Heart right ventricle (tissue), 16 donors: ENCODE measurements at regions not wholly inside any gene's neighbourhood (a gene's known extent, or its start where the extent isn't known, plus 50 kb on each side); places are given as distances from the start of the nearest gene placed in this dataset.

Experiments
- ATAC-seq, 8 donors: fragments of 200-7000 bp; cut with Tn5 transposase; one replicate each; pipeline ENCODE4 v1.9.1; 2020; ENCODE audit warnings: mild to moderate bottlenecking in 8 of 8, moderate library complexity in 8 of 8, moderate number of reproducible peaks in 1 of 8
- DNase-seq, 2 donors: peaks; one replicate each; pipeline ENCODE4 v3.0.0-alpha.2; 2020
- H3K27ac ChIP-seq, 10 donors: fragments of 200-600 bp; sonication (generic) in 2 of 10; one replicate each; pipeline versions ENCODE4 v1.5.0 to v1.8.0; 2020 to 2022; ENCODE audit warnings: mild to moderate bottlenecking in 3 of 10
- H3K27me3 ChIP-seq, 7 donors: fragments of 200-600 bp; one replicate each; pipeline ENCODE4 v1.8.0; 2021 to 2022; ENCODE audit warnings: mild to moderate bottlenecking in 2 of 7
- H3K36me3 ChIP-seq, 9 donors: fragments of 200-600 bp; sonication (generic) in 1 of 9; one replicate each; pipeline versions ENCODE4 v1.5.0 to v1.8.0; 2020 to 2022; ENCODE audit warnings: mild to moderate bottlenecking in 2 of 9
- H3K4me1 ChIP-seq, 9 donors: fragments of 200-600 bp; sonication (generic) in 1 of 9; one replicate each; pipeline versions ENCODE4 v1.5.0 to v1.8.0; 2020 to 2022; ENCODE audit warnings: mild to moderate bottlenecking in 4 of 9
- H3K4me3 ChIP-seq, 10 donors: fragments of 200-600 bp; sonication (generic) in 2 of 10; one replicate each; pipeline versions ENCODE4 v1.5.0 to v1.8.0; 2020 to 2022; ENCODE audit warnings: mild to moderate bottlenecking in 7 of 10, moderate library complexity in 2 of 10
- H3K9me3 ChIP-seq, 11 donors: fragments of 200-600 bp in 10 of 11; sonication (generic) in 2 of 11; one replicate each; pipeline versions ENCODE4 v1.5.0 to v1.8.0; 2013 to 2022; ENCODE audit warnings: mild to moderate bottlenecking in 2 of 11, control low read depth in 1 of 11, moderate library complexity in 1 of 11
- CTCF ChIP-seq, 9 donors: fragments of 200-600 bp; sonication (generic) in 2 of 9; IDR thresholded peaks; one replicate each; pipeline versions ENCODE4 v1.5.0 to v1.8.0; 2021 to 2022; ENCODE audit warnings: antibody characterized with exemption in 9 of 9, mild to moderate bottlenecking in 5 of 9, moderate library complexity in 1 of 9
- WGBS, 2 donors: extraction: QIAGEN DNeasy Blood & Tissue Kit; methylation state at CpG; one replicate each; pipeline ENCODE4 v1.1.7; 2013; ENCODE audit warnings: inconsistent platforms in 1 of 2; 5-methylcytosine and 5-hydroxymethylcytosine counted together
- intact Hi-C, 10 donors: fragments of 100-400 bp; cut with DNase I; formaldehyde crosslinking; loops; one replicate each; pipeline versions ENCODE4 v1.11.1 to v1.14.2; 2022
- donor health status: Arrhythmogenic right ventricular cardiomyopathy.
- donor health status: ischemic (EF 13 %, LVEDD 7.1; RV severe dilation, severe dysfunction).
- donor health status: healthy with polysubstance abuse.
- donor health status: DM: no; HTN: yes; CAD: no.
- donor health status: DM: no; HTN: no; CAD: no.
- donor health status: ischemic (EF 25% LVEDD 6.9; RV normal size, moderate dysfunction).
- donor health status: ischemic (EF 25% LVEDD 5.7; RV mildly dilated, moderate dysfunction).
- donor health status: healthy.
- donor health status: DM: yes; HTN: yes; CAD: no.
- donor health status: Ischemic cardiomyopathy.
- donor health status: ischemic (EF 35%, LVEDD 5.7; RV mildly dilated, moderate dysfunction).
- donor health status: nonischemic (EF 11% LVEDD 7.7; RV severe dilation, severe dysfunction).
- donor health status: DM: yes; HTN: yes; CAD: no.
- donor health status: PGD.
- donor health status: ischemic (EF 29% LVEDD 5.4; RV normal size, mild dysfunction).
- donor health status: nonischemic (EF 23%, LVEDD 6.1; RV moderate dilation, normal function).

- intact Hi-C loops = loop anchor here in 1 of 10 donors (10.0 kb wide), 1 partner anchor 200 kb away; no protein-coding TSS in a partner anchor
- WGBS, 2 donors = 59 to 60% methylated on average over 5 of the region's 5 CpGs
- H3K27me3 ChIP-seq = peaks cover 0 to 5% (median 0%) of the 10 kb centered on the region in 7 donors
- H3K4me3 ChIP-seq = no peak overlapping the region
- H3K9me3 ChIP-seq = peaks cover 0 to 2% (median 0%) of the 10 kb centered on the region in 11 donors
- H3K4me1 ChIP-seq = no peaks in the 10 kb centered on the region
- H3K27ac ChIP-seq = no peak overlapping the region
- no peaks in the 10 kb centered on the region for H3K36me3 ChIP-seq
- TF ChIP-seq CTCF (IDR thresholded peaks at IDR 0.05) = no peak
- ATAC-seq (no peak), DNase-seq (no peak)
Observed at GRCh38 chr15:23854203-23854911, 167.3 kb upstream of the NDN start.

- TF ChIP-seq CTCF (IDR thresholded peaks at IDR 0.05) = no peak
- H3K27me3 ChIP-seq = peaks cover 0 to 6% (median 0%) of the 10 kb centered on the region in 7 donors
- intact Hi-C loops = loop anchor here in 3 of 10 donors (5.0 to 10.0 kb wide), 2 partner anchors 200 to 213 kb away; no protein-coding TSS in a partner anchor
Observed at GRCh38 chr15:23854912-23855659, 168.0 kb upstream of the NDN start.

GRCh38 chr15:23855947-23856346 lies 168.8 kb upstream of the NDN start:
- H3K9me3 ChIP-seq = no peaks in the 10 kb centered on the region
- no peaks in the 10 kb centered on the region for H3K36me3 ChIP-seq
- TF ChIP-seq CTCF (IDR thresholded peaks at IDR 0.05) = no peak
- H3K4me1 ChIP-seq = no peaks in the 10 kb centered on the region
- DNase-seq = no peak
- no peak for ATAC-seq
- H3K27ac ChIP-seq = no peak overlapping the region
- H3K4me3 ChIP-seq = no peak overlapping the region
- 64 to 78% methylated on average over 4 of the region's 4 CpGs for WGBS, 2 donors
- intact Hi-C loops = loop anchor here in 3 of 10 donors (5.0 to 10.0 kb wide), 2 partner anchors 201 to 214 kb away; no protein-coding TSS in a partner anchor
- H3K27me3 ChIP-seq = peaks cover 0 to 14% (median under 1%) of the 10 kb centered on the region in 7 donors

More at GRCh38 chr15:23854912-23855659, 168.0 kb upstream of the NDN start:
- no peaks in the 10 kb centered on the region for H3K36me3 ChIP-seq
- H3K4me1 ChIP-seq = no peaks in the 10 kb centered on the region
- ATAC-seq (peak in 6 of 8 donors; percentile 10 to 66 (median 54)), DNase-seq (peak in 1 of 2 donors; percentile 39)
- no peak overlapping the region for H3K4me3 ChIP-seq
- no peaks in the 10 kb centered on the region for H3K9me3 ChIP-seq
- WGBS, 2 donors = 26 to 29% methylated on average over 7 of the region's 7 CpGs
- H3K27ac ChIP-seq = no peak overlapping the region

- Histone ChIP-seq H3K36me3 (no peaks in the 10 kb centered on the region), H3K27ac (no peak overlapping the region), H3K27me3 (peaks cover 0 to 19% (median 3%) of the 10 kb centered on the region in 7 donors), H3K4me1 (no peaks in the 10 kb centered on the region), H3K9me3 (no peaks in the 10 kb centered on the region), H3K4me3 (no peak overlapping the region)
- DNase-seq = peak in 1 of 2 donors; percentile 34
- WGBS, 2 donors = 28 to 31% methylated on average over 12 of the region's 12 CpGs
- intact Hi-C loops = loop anchor here in 3 of 10 donors (5.0 to 10.0 kb wide), 2 partner anchors 202 to 215 kb away; no protein-coding TSS in a partner anchor
- TF ChIP-seq CTCF (IDR thresholded peaks at IDR 0.05) = peak in 7 of 9 donors; percentile 32 to 56 (median 36)
- ATAC-seq = no peak
Observed at GRCh38 chr15:23857028-23857641, 170.0 kb upstream of the NDN start.
